ENCODE measurements at regions not wholly inside any gene's neighbourhood (a gene's known extent, or its start where the extent isn't known, plus 50 kb on each side); places are given as distances from the start of the nearest gene placed in this dataset.

GRCh38 chr2:204447722-204448121 is 97.6 kb upstream of the PARD3B start:
- DNase-seq (ENCODE audit: extremely low read depth, low read depth): no peak
- no peak for TF ChIP-seq CTCF (IDR thresholded peaks at IDR 0.05; ENCODE audit: low read depth, low read length)

- DNase-seq (ENCODE audit: extremely low read depth, low read depth): no peak
- TF ChIP-seq CTCF (IDR thresholded peaks at IDR 0.05; ENCODE audit: low read depth, low read length): no peak
These were observed 95.3 kb upstream of the PARD3B start for GRCh38 chr2:204449977-204450376.

- TF ChIP-seq CTCF (IDR thresholded peaks at IDR 0.05; ENCODE audit: low read depth, low read length): no peak
- DNase-seq (ENCODE audit: extremely low read depth, low read depth): no peak
These were observed 93.5 kb upstream of the PARD3B start for GRCh38 chr2:204451766-204452165.

- no peak for TF ChIP-seq CTCF (IDR thresholded peaks at IDR 0.05; ENCODE audit: low read depth, low read length)
- DNase-seq (ENCODE audit: extremely low read depth, low read depth): peak; percentile 89
These were observed 92.7 kb upstream of the PARD3B start for GRCh38 chr2:204452464-204453023.

- DNase-seq (ENCODE audit: extremely low read depth, low read depth): no peak
- no peak for TF ChIP-seq CTCF (IDR thresholded peaks at IDR 0.05; ENCODE audit: low read depth, low read length)
These were observed 91.5 kb upstream of the PARD3B start for GRCh38 chr2:204453730-204454167.

GRCh38 chr2:204454672-204455380 is 90.4 kb upstream of the PARD3B start:
- no peak for TF ChIP-seq CTCF (IDR thresholded peaks at IDR 0.05; ENCODE audit: low read depth, low read length)
- no peak for DNase-seq (ENCODE audit: extremely low read depth, low read depth)

- TF ChIP-seq CTCF (IDR thresholded peaks at IDR 0.05; ENCODE audit: low read depth, low read length): no peak
- DNase-seq (ENCODE audit: extremely low read depth, low read depth): peak; percentile 94
These were observed 76.4 kb upstream of the PARD3B start for GRCh38 chr2:204468746-204469429.

Measured in AG09319 (cell line).